ENCODE measurements at regions not wholly inside any gene's neighbourhood (a gene's known extent, or its start where the extent isn't known, plus 50 kb on each side); places are given as distances from the start of the nearest gene placed in this dataset.

GRCh38 chr9:89972535-89972934 is 367.7 kb downstream of the GADD45G start:
- no peak for TF ChIP-seq EZH2 (IDR thresholded peaks at IDR 0.05; ENCODE audit: borderline replicate concordance, low read length)
- TF ChIP-seq CTCF (conservative IDR thresholded peaks at IDR 0.05 in 1 of 2, IDR thresholded peaks at IDR 0.05 in 1 of 2; ENCODE audit: extremely low read depth in 1 of 2, insufficient read depth in 1 of 2, low read depth in 1 of 2, low read length in 2 of 2) = no peak

Data from mammary epithelial cell (primary cell).